SH-SY5Y (cell line): ENCODE measurements at regions not wholly inside any gene's neighbourhood (a gene's known extent, or its start where the extent isn't known, plus 50 kb on each side); places are given as distances from the start of the nearest gene placed in this dataset.

Experiments
- GATA2 ChIP-seq: IDR thresholded peaks from 2 replicates; pipeline ENCODE4 v1.6.1; 2011; ENCODE audit warnings: mild to moderate bottlenecking, low read depth, low read length
- GATA3 ChIP-seq: IDR thresholded peaks from 2 replicates; pipeline ENCODE4 v1.6.1; 2011; ENCODE audit warnings: low read depth, mild to moderate bottlenecking, low read length, moderate library complexity

DNA sequence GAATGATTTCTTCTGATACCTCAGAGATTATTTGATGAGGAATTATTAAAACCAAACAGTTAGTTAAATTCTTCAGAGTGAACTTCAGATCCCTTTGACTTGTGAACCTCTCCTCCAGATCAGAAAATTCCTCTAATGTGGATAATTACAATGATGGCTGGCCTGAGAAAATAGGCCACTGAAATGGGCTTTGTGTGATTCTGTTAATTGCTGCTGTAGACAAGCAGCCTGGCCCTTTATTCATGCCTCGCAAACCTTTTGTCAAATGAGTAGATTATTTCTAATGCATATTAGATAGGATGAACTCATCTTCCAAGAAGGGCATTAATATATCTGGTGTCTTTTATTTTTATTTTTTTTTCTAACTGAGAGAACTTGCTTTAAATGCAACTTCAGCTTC, 855.2 kb downstream of the TLE4 start:
- TF ChIP-seq GATA3 (no peak), GATA2 (no peak)
